Spleen (tissue), 7 donors: ENCODE measurements at regions not wholly inside any gene's neighbourhood (a gene's known extent, or its start where the extent isn't known, plus 50 kb on each side); places are given as distances from the start of the nearest gene placed in this dataset.

Source experiments
- POLR2A ChIP-seq, 3 donors: fragments of 450-650 bp; IDR thresholded peaks; one replicate each; pipeline ENCODE4 v1.5.1; 2017; ENCODE audit warnings: antibody characterized with exemption in 3 of 3, mild to moderate bottlenecking in 1 of 3
- POLR2AphosphoS5 ChIP-seq, 3 donors: sonication (generic); formaldehyde crosslinking; IDR thresholded peaks; one replicate each; pipeline ENCODE4 v1.5.1; 2017; ENCODE audit warnings: antibody characterized with exemption in 3 of 3
- TF ChIP-seq, protein P1 (sequence below), 11 experiments: fragments of 200-600 bp in 7 of 11; fragments of 450-650 bp in 4 of 11; sonication (generic) in 4 of 11; IDR thresholded peaks in 8 of 11; conservative IDR thresholded peaks in 3 of 11; 1 replicate in 7 of 11; 2 replicates in 4 of 11; pipeline versions ENCODE4 v1.4.0 to v1.8.0; 2016 to 2021; ENCODE audit warnings: antibody characterized with exemption in 11 of 11, inconsistent platforms in 4 of 11, mild to moderate bottlenecking in 1 of 11
- donor health status: DM: no; HTN: no; CAD: no; lungs with moderate emphysema.
- donor health status: DM: no; HTN: no; CAD: no.
- donor health status: DM: no; HTN: no; CAD: no.

DNA sequence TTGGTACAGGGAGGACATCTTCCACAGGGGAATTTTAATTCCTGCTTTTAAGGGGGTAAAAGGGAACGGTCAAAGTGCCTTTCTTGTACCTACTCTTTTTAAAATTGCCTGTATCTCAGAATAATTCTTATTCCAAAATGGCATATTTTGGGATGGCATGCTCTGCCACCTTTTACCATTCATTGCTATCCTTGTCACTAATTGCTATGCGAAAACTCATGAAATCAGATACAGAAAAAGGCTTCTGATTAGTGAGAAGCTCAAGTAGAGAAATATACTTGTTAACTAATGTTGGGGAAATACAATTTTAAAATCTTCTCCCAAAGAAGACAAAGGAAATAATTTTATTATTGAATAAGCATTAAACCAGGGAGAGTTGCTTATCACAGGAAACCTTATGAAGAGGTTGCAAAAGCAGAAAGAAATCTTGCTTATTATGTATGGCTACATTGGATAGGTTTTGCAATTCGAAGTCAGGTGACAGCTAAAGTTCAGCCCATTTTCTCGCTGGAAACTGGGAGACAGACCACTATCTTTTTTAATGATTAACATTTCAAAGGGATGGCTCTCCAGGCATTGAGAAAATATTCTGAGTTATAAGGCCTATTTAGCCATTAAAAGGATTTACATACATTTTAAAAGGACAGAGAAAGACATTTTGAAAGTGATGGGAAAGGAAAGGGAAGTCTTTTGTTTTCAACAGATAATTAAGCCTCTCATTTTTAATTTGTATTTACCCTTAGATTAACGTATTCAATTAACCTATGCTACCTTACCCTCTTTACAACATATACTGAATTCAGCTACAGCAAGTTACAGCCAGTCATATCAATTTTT, 110.3 kb upstream of the PRSS16 start:
- TF ChIP-seq POLR2A (IDR thresholded peaks at IDR 0.05) (no peak), POLR2AphosphoS5 (IDR thresholded peaks at IDR 0.05) (no peak)
- TF ChIP-seq, protein P1, sequence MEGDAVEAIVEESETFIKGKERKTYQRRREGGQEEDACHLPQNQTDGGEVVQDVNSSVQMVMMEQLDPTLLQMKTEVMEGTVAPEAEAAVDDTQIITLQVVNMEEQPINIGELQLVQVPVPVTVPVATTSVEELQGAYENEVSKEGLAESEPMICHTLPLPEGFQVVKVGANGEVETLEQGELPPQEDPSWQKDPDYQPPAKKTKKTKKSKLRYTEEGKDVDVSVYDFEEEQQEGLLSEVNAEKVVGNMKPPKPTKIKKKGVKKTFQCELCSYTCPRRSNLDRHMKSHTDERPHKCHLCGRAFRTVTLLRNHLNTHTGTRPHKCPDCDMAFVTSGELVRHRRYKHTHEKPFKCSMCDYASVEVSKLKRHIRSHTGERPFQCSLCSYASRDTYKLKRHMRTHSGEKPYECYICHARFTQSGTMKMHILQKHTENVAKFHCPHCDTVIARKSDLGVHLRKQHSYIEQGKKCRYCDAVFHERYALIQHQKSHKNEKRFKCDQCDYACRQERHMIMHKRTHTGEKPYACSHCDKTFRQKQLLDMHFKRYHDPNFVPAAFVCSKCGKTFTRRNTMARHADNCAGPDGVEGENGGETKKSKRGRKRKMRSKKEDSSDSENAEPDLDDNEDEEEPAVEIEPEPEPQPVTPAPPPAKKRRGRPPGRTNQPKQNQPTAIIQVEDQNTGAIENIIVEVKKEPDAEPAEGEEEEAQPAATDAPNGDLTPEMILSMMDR (IDR thresholded peaks at IDR 0.05 in 8 of 11, conservative IDR thresholded peaks at IDR 0.05 in 3 of 11) = no peak
